GM18502 (cell line): ENCODE measurements at regions not wholly inside any gene's neighbourhood (a gene's known extent, or its start where the extent isn't known, plus 50 kb on each side); places are given as distances from the start of the nearest gene placed in this dataset.

Experiments used
- ATAC-seq: cut with Tn5 transposase; IDR thresholded peaks from one replicate; pipeline ENCODE4 v1.9.1; 2021; ENCODE audit warnings: mild to moderate bottlenecking; ENCODE audit not compliant: unreplicated experiment, poor library complexity

DNA sequence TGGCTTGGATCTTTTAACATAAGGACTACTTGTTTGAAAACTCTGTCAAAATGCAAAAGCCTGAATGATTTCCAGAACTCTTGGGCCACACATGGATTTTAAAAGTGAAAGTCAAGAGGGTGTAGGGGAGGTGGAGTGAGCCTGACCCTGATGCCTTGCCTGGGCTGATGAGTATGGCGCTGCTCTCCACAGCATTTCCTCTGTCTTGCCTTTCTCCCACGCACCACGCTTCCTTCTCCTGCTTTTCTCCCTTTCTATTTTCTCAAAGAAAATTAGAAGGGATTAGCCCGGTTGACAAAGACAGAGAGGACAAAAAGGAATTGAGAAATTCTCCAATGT, 207.0 kb upstream of the CCDC68 start:
- no peak for ATAC-seq

GRCh38 chr18:55163550-55163949, 204.3 kb upstream of the CCDC68 start:
- no peak for ATAC-seq

DNA sequence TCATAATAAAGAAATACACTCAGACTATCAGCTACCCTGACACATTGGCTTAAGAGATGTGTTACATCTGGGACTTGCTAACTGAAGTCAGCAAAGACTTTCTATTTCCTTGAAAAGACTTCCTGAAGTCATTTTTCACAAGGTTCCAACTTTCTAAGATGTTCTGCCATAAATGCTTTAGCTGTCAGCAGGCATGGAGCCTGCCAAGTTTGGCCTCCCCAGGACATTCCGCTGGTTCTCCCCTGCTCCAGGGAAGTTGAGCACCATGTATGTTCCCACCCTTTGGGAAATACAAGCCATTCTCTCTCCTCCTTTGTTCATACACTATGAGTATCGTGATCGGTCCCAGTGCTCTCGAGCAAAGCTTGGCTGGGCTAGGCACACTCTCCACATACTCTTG, 202.7 kb upstream of the CCDC68 start:
- no peak for ATAC-seq

DNA sequence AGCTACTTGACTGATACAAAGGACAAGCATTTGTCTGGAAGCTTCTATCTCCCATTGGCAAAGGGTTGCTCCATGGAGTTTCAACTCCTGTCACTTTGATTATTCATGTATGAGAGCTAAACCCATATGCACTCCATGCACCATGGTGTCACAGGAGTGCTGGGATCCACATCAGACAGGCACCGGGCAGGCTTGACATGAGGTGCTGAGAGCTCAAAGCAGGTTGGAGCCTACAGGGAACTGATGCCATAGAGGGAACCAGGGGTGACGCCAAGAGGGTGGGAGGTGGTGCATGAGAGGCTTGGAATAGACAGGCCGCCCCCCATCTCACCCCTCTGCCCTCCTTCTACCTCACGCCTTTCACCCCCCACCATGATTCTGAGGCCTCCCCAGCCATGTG, 199.8 kb upstream of the CCDC68 start:
- no peak for ATAC-seq

DNA sequence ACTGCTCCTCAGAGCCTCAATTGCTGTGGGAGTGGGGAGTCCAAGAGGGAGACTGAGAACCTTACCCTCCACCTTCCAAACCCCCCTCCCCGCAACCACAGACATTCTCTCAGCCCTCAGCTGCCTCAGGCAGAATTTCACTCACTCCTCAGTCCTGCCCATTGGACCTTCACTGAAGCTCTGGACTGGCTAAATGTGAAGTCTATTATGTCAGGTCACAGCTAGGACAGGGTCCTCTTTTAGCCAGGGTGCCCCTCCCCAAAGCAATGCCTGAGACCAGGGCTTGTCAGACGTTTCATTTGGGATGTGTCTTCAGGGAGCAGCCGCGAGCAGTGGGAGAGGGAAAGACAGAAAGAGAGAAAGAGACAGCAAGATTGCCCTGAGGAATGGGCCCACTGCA, 199.3 kb upstream of the CCDC68 start:
- no peak for ATAC-seq

DNA sequence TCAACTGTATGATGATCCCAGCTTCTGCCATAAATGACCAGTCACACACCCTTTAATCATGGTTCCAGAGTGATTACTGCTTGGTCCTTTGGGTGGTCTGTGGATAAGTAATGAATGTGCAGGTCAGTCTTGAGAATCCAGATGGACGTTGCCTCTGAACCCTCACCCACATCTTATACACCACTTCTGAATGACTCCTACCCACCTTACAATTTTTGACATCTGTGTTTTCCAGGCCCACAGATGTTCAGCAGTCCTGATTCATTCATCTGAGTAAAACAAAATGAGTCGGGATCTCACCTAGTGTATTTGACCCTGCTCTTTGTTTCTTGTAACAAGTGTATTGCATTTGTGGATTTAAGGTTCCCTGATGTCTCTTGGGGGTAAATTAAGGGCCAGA, 194.1 kb upstream of the CCDC68 start:
- no peak for ATAC-seq

DNA sequence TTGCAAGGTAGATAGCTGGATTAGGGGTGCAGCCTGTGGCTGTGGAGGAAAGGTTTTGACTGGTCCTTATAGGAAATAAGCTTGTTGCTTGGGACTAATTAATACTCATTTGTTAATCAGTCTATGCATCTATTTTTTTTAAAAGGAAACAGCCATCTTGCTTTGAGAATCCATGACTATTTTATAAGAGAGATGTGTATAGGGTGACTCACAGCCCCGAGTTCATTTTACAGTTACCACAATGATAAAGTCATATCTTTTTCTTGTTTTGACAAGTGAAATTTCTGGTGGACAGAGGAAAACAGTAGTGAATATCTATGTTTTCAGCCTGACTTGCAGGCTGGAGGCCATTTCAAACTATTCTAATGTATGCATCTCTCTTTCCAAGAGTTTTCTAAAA, 193.5 kb upstream of the CCDC68 start:
- no peak for ATAC-seq

DNA sequence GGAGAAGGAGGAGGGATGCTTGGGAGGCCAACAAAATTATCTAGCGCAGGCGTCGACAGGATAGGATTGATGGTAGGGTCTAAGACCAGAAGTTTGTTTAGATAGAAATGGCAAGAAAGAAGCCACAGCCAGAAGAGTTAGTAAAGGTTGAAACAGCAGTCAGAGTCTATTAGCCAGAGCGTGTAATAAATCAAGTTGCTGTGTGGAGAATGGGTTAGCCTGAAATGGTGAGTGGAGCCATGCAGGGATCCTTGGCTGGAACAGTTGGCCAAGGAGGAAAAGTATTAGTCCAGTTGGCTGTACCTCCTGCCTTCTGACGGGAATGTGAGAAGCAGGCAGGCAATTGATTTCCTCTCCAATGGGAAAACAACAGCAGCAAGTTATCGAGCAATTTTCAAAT, 190.7 kb upstream of the CCDC68 start:
- ATAC-seq = no peak

DNA sequence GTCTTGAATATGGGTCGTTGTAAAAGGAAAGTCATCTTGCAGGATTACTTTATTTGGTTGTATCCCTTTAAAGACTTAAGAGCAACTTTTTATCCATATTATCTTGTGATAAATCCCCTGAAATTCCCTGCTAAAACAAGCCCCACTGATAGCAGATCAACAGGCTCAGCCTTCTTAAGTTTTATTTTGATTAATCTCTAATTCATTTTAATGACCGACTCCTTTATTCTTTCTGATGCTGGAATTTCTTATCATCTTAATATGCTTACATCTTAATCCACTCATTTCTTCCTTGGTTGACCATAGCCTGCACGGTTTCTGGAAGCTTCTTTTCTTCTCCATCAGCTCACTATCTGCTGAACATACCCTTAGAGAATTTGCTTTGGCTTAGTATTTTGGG, 188.5 kb upstream of the CCDC68 start:
- ATAC-seq = no peak

GRCh38 chr18:55144193-55144930, 185.1 kb upstream of the CCDC68 start:
- ATAC-seq = no peak

DNA sequence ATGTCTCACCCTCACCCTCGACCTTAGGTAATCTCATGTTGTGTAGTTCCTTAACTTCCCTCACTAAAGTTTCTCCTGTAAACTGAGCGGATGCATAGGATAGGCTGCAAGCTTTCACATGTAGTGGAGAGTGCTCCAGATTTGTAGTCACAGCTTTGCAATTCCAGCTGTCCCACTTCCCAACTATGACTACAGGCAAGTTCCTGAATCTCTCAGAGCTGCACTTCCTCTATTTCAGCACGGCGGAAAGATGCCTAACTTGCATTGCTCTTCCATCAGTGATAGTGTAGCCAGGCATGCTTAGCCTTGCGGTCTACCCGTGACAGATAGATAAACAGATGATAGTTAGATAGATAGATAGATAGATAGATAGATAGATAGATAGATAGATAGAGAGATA, 183.1 kb upstream of the CCDC68 start:
- ATAC-seq = no peak

DNA sequence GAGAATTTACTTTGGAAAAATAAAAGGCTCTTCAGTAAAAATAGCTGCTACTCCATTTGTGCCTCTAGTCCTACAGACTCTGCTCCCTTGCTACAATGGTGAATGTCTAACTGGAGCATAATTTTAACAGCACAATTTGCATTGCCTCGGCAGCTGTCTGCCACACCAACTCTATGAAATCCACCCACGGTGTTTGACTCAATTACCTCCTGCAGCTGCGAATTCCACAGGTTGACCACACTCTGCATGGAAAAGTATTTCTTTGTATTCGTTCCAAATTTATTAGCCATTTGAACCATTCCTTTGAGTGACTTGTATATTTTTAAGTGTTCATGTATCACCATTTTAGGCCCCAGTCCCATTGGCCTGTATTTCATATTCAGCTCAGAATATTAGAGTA, 182.1 kb upstream of the CCDC68 start:
- no peak for ATAC-seq

- ATAC-seq = no peak
Measured at GRCh38 chr18:55139836-55140235, 180.6 kb upstream of the CCDC68 start.

GRCh38 chr18:55139307-55139706, 180.0 kb upstream of the CCDC68 start:
- no peak for ATAC-seq

- no peak for ATAC-seq
Measured at GRCh38 chr18:55138401-55138800, 179.1 kb upstream of the CCDC68 start.

DNA sequence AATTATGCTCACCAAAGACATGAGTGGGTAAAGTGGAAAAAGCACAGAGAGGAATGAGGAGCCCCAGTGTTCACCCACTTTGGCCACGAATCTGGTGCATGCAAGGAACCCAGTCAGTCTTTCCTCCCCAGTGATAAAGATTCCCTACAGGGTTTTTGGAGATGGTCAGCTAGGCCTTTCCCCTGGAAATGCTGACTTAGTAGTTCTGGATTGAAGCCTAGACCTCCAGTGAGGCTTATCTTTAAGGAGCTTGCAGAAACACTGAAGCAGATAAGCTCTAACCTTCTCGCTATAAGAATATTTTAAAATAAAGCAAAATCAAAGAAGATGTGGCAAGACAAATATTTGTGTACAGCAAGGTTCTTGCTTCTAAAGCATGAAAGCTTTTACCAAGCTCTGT, 178.3 kb upstream of the CCDC68 start:
- no peak for ATAC-seq

DNA sequence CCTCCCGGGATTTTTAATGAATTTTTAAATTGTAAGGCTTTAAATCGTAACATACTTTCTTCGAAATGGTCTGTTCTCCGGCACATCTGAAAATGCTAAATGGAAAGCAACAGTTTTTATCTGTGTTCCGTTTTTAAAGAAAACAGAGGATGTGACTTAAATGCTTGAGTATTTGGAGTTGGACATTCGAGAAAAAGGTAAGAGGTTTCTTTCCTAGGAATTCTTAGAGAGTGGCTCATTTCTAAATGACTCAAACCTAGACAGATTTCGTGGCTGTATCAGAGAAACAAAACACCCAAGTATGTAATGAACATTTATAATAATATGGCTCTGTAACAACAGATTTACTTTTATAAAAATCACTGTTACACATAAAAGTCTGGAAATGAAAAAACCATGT, 177.6 kb upstream of the CCDC68 start:
- ATAC-seq = no peak

DNA sequence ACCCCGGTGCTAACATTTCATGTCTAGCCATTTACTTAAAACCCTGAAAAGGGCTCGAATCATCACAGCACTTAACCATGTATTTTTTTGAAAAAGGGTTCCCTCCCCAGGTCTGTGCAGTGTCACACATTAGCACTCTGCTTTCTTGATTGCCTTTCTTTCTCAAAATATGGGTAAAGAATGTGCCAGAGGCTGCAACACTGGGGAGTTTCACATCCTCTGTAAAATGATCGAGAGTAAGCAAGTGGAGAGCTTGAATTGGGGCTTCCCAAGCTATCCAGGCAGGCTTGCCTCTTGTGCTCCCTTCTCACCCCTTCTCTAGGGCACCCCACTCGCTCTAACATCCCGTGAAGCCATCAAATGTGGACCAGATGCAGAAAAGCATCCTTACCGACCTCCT, 177.0 kb upstream of the CCDC68 start:
- no peak for ATAC-seq

- no peak for ATAC-seq
Measured at GRCh38 chr18:55133378-55133777, 174.1 kb upstream of the CCDC68 start.

DNA sequence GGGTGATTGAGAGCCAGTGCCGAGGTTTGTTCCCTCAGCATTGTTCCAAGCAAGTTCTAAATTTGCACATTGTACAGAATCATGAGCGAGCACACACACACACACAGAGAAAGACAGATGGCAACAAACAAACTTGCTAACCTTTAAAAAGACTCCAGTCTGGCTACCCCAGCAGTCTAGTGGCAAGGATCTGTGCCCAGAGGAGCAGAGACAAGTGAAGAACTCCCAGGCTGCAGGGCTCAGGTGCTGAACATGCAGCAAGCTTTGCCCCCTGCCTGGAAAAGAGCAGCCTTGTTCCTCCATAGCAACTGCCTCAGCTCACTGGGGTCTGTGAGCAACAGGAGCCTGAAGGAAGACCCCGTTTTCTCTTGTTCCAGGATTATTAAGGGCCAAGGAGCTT, 169.2 kb upstream of the CCDC68 start:
- no peak for ATAC-seq

DNA sequence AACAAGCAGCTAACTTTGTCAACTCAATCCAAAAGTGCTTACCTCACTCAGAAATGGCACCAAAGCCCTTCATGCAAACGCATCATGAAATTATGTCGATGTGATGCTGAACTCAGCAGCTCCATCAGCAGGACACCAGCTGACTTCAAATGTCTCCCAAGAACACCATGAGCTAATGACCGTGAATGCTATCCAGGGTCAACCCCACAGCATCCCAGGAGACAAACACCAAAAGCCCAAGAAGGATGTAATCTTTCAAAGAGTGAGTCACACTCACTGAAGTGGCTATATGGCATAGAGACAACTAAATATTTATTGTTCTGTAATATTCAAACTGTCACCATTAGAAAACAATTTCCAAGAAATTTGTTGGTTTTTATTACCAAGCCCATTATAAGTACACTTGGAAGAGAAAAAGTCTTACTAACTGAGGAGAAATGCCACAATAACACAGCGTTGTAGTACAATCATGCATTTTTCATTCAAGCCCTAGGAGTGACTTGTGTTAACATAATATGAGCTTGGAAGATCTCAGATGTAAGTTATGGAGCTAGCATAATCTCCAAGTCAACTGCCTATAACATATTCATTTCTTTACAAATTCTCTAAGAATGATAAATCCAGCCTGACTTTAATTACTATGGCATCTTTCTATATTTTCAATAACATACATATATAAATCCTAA, 165.0 kb upstream of the CCDC68 start:
- no peak for ATAC-seq

DNA sequence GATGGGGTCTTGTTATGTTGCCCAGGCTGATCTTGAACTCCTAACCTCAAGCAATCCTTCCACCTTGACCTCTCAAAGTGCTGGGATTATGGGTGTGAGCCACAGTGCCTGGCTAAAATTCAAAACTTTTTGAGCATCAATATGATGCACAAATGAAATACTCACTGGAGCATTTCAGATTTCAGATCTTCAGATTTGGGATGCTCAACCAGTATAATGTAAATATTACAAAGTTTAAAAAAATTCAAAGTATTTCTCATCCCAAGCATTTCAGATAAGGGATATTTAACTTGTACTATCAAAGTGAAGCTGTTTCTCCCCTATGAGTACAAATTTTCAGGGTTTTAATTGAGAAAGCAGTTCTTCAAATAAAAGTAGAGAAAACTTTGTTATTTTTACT, 164.1 kb upstream of the CCDC68 start:
- ATAC-seq = no peak
